ENCODE measurements at regions not wholly inside any gene's neighbourhood (a gene's known extent, or its start where the extent isn't known, plus 50 kb on each side); places are given as distances from the start of the nearest gene placed in this dataset.

DNA sequence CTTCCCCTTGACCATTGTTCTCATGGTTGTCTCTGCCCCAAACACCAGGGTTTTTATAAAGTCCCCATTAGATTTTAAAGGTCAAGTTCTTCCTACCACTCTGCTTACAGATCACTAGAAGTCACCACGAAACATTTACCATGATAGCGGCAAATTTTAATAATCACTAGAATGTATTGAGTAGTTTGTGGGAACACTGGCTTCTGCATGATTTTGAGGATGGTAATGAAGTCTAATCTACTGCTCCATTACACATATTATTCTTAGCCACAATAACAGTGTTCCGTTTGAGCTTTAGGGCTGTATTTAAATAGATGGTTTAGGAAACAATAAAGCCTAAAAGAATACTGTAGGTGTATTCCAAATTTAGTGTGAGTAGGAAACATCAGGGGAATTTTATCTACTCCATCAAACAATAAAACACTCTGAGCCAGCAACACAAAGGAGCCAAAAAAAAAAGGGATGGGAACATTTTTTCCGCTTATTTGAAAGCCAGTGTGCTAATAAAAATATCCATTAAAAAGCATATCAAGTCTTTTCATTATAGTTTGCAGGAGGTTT lies 49.7 kb downstream of the KLF12 start:
- TF ChIP-seq EP300 (IDR thresholded peaks at IDR 0.05) (no peak), POLR2A (IDR thresholded peaks at IDR 0.05) (no peak)
- TF ChIP-seq, protein P1, sequence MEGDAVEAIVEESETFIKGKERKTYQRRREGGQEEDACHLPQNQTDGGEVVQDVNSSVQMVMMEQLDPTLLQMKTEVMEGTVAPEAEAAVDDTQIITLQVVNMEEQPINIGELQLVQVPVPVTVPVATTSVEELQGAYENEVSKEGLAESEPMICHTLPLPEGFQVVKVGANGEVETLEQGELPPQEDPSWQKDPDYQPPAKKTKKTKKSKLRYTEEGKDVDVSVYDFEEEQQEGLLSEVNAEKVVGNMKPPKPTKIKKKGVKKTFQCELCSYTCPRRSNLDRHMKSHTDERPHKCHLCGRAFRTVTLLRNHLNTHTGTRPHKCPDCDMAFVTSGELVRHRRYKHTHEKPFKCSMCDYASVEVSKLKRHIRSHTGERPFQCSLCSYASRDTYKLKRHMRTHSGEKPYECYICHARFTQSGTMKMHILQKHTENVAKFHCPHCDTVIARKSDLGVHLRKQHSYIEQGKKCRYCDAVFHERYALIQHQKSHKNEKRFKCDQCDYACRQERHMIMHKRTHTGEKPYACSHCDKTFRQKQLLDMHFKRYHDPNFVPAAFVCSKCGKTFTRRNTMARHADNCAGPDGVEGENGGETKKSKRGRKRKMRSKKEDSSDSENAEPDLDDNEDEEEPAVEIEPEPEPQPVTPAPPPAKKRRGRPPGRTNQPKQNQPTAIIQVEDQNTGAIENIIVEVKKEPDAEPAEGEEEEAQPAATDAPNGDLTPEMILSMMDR (IDR thresholded peaks at IDR 0.05), result no peak
- Histone ChIP-seq H3K27ac (no peak overlapping the region), H3K4me1 (peaks cover 0 to 37% (median 4%) of the 10 kb centered on the region in 4 donors), H3K9me3 (no peaks in the 10 kb centered on the region), H3K36me3 (no peaks in the 10 kb centered on the region), H3K27me3 (no peaks in the 10 kb centered on the region), H3K4me3 (no peak overlapping the region)
- WGBS, 2 donors, result 62 to 65% methylated on average over 4 of the region's 4 CpGs
- no peak for DNase-seq (ENCODE audit: low spot score in 2 of 2)

DNA sequence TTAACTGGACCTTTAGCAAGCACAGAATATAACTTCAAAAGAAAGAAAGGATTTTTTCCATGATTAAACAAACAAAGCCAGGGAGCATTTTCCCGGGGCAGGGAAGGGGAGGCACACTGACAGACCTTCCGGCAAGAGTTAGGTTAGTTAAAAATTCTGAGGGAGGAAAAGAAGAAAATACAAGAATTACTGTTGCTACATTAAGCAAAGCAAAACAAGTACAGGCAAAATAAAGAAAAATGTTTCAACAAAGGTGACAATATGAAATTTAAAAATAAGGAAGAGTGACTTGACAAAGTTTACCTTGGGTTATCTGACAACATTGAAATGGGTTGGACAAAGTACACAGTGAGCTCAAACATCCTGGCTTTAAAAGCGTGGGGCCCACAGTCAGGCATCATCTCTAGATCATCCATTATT lies 51.5 kb downstream of the KLF12 start:
- no peaks in the 10 kb centered on the region for H3K27me3 ChIP-seq
- H3K36me3 ChIP-seq, result no peaks in the 10 kb centered on the region
- no peaks in the 10 kb centered on the region for H3K9me3 ChIP-seq
- no peak for DNase-seq (ENCODE audit: low spot score in 2 of 2)
- no peak overlapping the region for H3K27ac ChIP-seq
- 71 to 83% methylated on average over 3 of the region's 3 CpGs for WGBS, 2 donors
- no peak overlapping the region for H3K4me3 ChIP-seq
- TF ChIP-seq, protein P1 (IDR thresholded peaks at IDR 0.05), result no peak
- TF ChIP-seq EP300 (IDR thresholded peaks at IDR 0.05), result no peak
- TF ChIP-seq POLR2A (IDR thresholded peaks at IDR 0.05), result no peak
- H3K4me1 ChIP-seq, result peaks cover 0 to 33% (median 2%) of the 10 kb centered on the region in 4 donors

DNA sequence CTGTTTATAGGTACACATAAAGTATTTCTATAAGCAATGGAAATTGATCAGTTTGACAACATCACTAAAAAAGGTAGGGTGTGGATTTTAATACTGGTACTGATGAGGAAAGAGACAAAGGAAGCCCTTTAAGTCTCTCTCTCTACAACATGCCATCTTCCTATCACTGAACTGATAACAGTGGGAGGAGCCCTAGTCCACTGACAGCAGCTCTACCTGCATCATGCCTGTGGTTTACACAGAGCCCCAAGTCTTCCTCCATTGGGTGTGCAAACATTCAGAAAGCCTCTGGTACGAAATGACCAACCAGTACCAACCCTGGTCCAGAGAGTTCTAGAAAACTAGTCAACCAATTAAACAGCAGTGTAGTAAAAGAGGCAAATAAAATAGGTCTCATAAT lies 53.4 kb downstream of the KLF12 start:
- no peaks in the 10 kb centered on the region for H3K36me3 ChIP-seq
- no peaks in the 10 kb centered on the region for H3K9me3 ChIP-seq
- TF ChIP-seq POLR2A (IDR thresholded peaks at IDR 0.05), result no peak
- TF ChIP-seq, protein P1 (IDR thresholded peaks at IDR 0.05), result no peak
- no peak for TF ChIP-seq EP300 (IDR thresholded peaks at IDR 0.05)
- H3K4me3 ChIP-seq, result no peak overlapping the region
- no peak for DNase-seq (ENCODE audit: low spot score in 2 of 2)
- H3K4me1 ChIP-seq, result peaks cover 0 to 38% (median 0%) of the 10 kb centered on the region in 4 donors
- WGBS, 2 donors, result 95 to 100% methylated on average over 1 of the region's 1 CpG
- H3K27ac ChIP-seq, result no peak overlapping the region
- H3K27me3 ChIP-seq, result no peaks in the 10 kb centered on the region

DNA sequence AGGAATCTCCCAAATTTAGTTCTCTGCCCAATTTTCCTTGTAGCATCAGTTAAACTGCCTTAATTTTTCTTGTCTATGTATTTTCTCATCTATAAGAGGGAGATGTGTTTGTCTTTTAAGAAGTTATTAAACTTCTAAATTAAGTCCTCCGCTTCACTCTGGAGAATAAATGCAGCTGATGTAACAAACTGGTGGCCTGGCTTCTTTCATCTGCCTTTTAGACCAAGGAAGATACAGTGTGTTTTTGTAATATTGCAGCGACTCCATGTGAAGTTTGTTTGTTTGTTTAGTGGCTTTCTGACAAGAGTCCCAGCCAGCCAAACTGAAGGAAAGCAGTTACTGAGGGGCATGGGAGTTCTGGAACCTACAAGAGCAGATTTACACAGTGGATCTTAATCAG lies 56.4 kb downstream of the KLF12 start:
- Histone ChIP-seq H3K4me3 (no peak overlapping the region), H3K9me3 (no peaks in the 10 kb centered on the region), H3K4me1 (peaks cover 0 to 51% (median 3%) of the 10 kb centered on the region in 4 donors), H3K36me3 (no peaks in the 10 kb centered on the region), H3K27ac (peak overlapping the region in 1 of 4 donors; percentile 8), H3K27me3 (no peaks in the 10 kb centered on the region)
- no peak for DNase-seq (ENCODE audit: low spot score in 2 of 2)
- 49 to 51% methylated on average over 2 of the region's 2 CpGs for WGBS, 2 donors
- TF ChIP-seq EP300 (IDR thresholded peaks at IDR 0.05) (peak in 1 of 2 donors; percentile 11), POLR2A (IDR thresholded peaks at IDR 0.05) (no peak)
- TF ChIP-seq, protein P1 (IDR thresholded peaks at IDR 0.05), result no peak

DNA sequence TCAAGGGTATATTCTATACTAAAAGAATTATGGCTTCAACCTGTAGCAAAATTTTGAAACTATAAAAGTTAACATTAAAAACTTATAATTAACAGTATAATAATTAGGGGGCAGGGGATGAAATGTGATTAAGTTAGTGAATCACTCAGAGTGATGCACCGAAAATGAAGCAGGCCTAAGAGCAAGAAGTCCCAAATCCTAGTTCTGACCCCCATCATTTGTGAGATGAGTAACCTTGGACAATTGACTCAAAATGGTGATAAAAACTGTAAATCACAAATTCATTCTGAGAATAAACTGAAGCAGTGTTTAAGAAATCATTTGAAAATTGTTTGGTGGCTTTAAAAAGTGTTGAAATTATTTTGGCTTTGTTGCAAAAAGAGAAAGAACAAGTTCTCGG lies 56.8 kb downstream of the KLF12 start:
- Histone ChIP-seq H3K27ac (peak overlapping the region in 1 of 4 donors; percentile 8), H3K4me3 (no peak overlapping the region)

More for the DNA sequence above, 56.8 kb downstream of the KLF12 start:
- H3K27me3 ChIP-seq, result no peaks in the 10 kb centered on the region
- no peaks in the 10 kb centered on the region for H3K36me3 ChIP-seq
- 62 to 67% methylated on average over 2 of the region's 2 CpGs for WGBS, 2 donors
- peaks cover 0 to 47% (median 3%) of the 10 kb centered on the region in 4 donors for H3K4me1 ChIP-seq
- no peak for DNase-seq (ENCODE audit: low spot score in 2 of 2)
- no peaks in the 10 kb centered on the region for H3K9me3 ChIP-seq
- TF ChIP-seq EP300 (IDR thresholded peaks at IDR 0.05) (no peak), POLR2A (IDR thresholded peaks at IDR 0.05) (no peak)
- TF ChIP-seq, protein P1 (IDR thresholded peaks at IDR 0.05), result no peak
